GM23338 (cell line): ENCODE measurements at regions not wholly inside any gene's neighbourhood (a gene's known extent, or its start where the extent isn't known, plus 50 kb on each side); places are given as distances from the start of the nearest gene placed in this dataset.

ENCODE experiments used
- ATAC-seq: fragments of 200-7000 bp; cut with Tn5 transposase; 3 replicates; pipeline ENCODE4 v1.9.1; 2020
- DNase-seq: peaks from one replicate; pipeline ENCODE4 v3.0.0-alpha.2; 2015; ENCODE audit warnings: low spot score
- H2AFZ ChIP-seq: fragments of 200-600 bp; sonication (generic); 2 replicates; pipeline ENCODE4 v1.8.0; 2016; ENCODE audit warnings: antibody characterized with exemption, mild to moderate bottlenecking, moderate library complexity
- H3F3A ChIP-seq: fragments of 200-600 bp; sonication (generic); replicated peaks from 2 replicates; pipeline ENCODE4 v1.8.0; 2017; ENCODE audit warnings: antibody characterized with exemption, mixed run types, low read depth
- H3K27ac ChIP-seq: fragments of 200-600 bp; sonication (generic); 2 replicates; pipeline ENCODE4 v1.6.1; 2016; ENCODE audit warnings: low read depth
- H3K27me3 ChIP-seq: fragments of 200-600 bp; sonication (generic); 2 replicates; pipeline ENCODE4 v1.8.0; 2016; ENCODE audit warnings: mild to moderate bottlenecking, mixed run types, moderate library complexity; ENCODE audit not compliant: insufficient read depth
- H3K36me3 ChIP-seq: fragments of 200-600 bp; sonication (generic); 2 replicates; pipeline ENCODE4 v1.8.0; 2016; ENCODE audit warnings: mild to moderate bottlenecking; ENCODE audit not compliant: insufficient read depth
- H3K4me1 ChIP-seq: fragments of 200-600 bp; sonication (generic); 2 replicates; pipeline ENCODE4 v1.8.0; 2016; ENCODE audit warnings: mild to moderate bottlenecking, moderate library complexity; ENCODE audit not compliant: insufficient read depth
- H3K4me2 ChIP-seq: fragments of 200-600 bp; sonication (generic); 2 replicates; pipeline ENCODE4 v1.7.1; 2017; ENCODE audit warnings: mixed run types
- H3K4me3 ChIP-seq: fragments of 200-600 bp; sonication (generic); 2 replicates; pipeline ENCODE4 v1.6.1; 2016; ENCODE audit warnings: mixed run types
- H3K79me2 ChIP-seq: fragments of 200-600 bp; sonication (generic); replicated peaks from 2 replicates; pipeline ENCODE4 v1.8.0; 2017; ENCODE audit warnings: mild to moderate bottlenecking; ENCODE audit not compliant: insufficient read depth
- H3K9me2 ChIP-seq: fragments of 200-600 bp; sonication (generic); 2 replicates; pipeline ENCODE4 v1.8.0; 2017; ENCODE audit not compliant: insufficient read depth
- H4K20me1 ChIP-seq: fragments of 200-600 bp; sonication (generic); replicated peaks from 2 replicates; pipeline ENCODE4 v1.8.0; 2017; ENCODE audit warnings: mild to moderate bottlenecking; ENCODE audit not compliant: insufficient read depth
- H3K27ac Mint-ChIP-seq: 2 replicates; pipeline ENCODE4 v1.8.0; 2020; ENCODE audit warnings: inconsistent platforms, mild to moderate bottlenecking, moderate library complexity, mixed read lengths
- H3K27me3 Mint-ChIP-seq: 3 replicates; pipeline ENCODE4 v1.8.0; 2022; ENCODE audit warnings: low read depth, mild to moderate bottlenecking, moderate library complexity, mixed read lengths, inconsistent platforms; ENCODE audit not compliant: insufficient read depth, poor library complexity
- H3K36me3 Mint-ChIP-seq: 3 replicates; pipeline ENCODE4 v1.8.0; 2021; ENCODE audit warnings: low read depth, mild to moderate bottlenecking, inconsistent platforms, moderate library complexity, mixed read lengths
- H3K4me1 Mint-ChIP-seq: 3 replicates; pipeline ENCODE4 v1.8.0; 2020; ENCODE audit warnings: mild to moderate bottlenecking, inconsistent platforms, mixed read lengths
- H3K4me3 Mint-ChIP-seq: 3 replicates; pipeline ENCODE4 v1.8.0; 2021; ENCODE audit warnings: moderate library complexity, mild to moderate bottlenecking, inconsistent platforms, mixed read lengths
- H3K9me3 Mint-ChIP-seq: 3 replicates; pipeline ENCODE4 v1.8.0; 2020; ENCODE audit warnings: moderate library complexity, mild to moderate bottlenecking, inconsistent platforms, mixed read lengths
- CREB1 ChIP-seq: fragments of 250-450 bp; sonication (Bioruptor Pico); IDR thresholded peaks from 2 replicates; pipeline ENCODE4 v1.5.0; 2020; ENCODE audit warnings: low read depth, mild to moderate bottlenecking, moderate library complexity
- CTCF ChIP-seq, 2 experiments: fragments of 200-600 bp in 1 of 2; sonication (generic) in 1 of 2; conservative IDR thresholded peaks; 2 replicates each; pipeline versions ENCODE4 v1.5.1 to v1.6.1; 2016 to 2017; ENCODE audit warnings: antibody characterized with exemption in 2 of 2, low read depth in 2 of 2, mild to moderate bottlenecking in 2 of 2, moderate library complexity in 1 of 2
- ETS1 ChIP-seq: IDR thresholded peaks from 2 replicates; pipeline ENCODE4 v1.6.1; 2016; ENCODE audit warnings: antibody characterized with exemption
- EZH2 ChIP-seq: fragments of 200-600 bp; sonication (generic); IDR thresholded peaks from one replicate; pipeline ENCODE4 v1.8.0; 2017; ENCODE audit warnings: antibody characterized with exemption, mild to moderate bottlenecking, low read depth; ENCODE audit not compliant: unreplicated experiment
- EZH2phosphoT487 ChIP-seq: fragments of 200-600 bp; sonication (generic); IDR thresholded peaks from one replicate; pipeline ENCODE4 v1.8.1; 2018; ENCODE audit warnings: antibody characterized with exemption; ENCODE audit not compliant: unreplicated experiment
- JUNB ChIP-seq: IDR thresholded peaks from one replicate; pipeline ENCODE4 v1.6.1; 2016; ENCODE audit warnings: antibody characterized with exemption; ENCODE audit not compliant: unreplicated experiment
- NANOG ChIP-seq: IDR thresholded peaks from 2 replicates; pipeline ENCODE4 v1.6.1; 2016; ENCODE audit warnings: antibody characterized with exemption, borderline replicate concordance
- POLR2AphosphoS5 ChIP-seq: IDR thresholded peaks from 2 replicates; pipeline ENCODE4 v1.6.1; 2016; ENCODE audit warnings: antibody characterized with exemption, low read depth
- REST ChIP-seq: IDR thresholded peaks from one replicate; pipeline ENCODE4 v1.6.1; 2018; ENCODE audit warnings: antibody characterized with exemption; ENCODE audit not compliant: unreplicated experiment
- STAT1 ChIP-seq: IDR thresholded peaks from one replicate; pipeline ENCODE4 v1.6.1; 2016; ENCODE audit warnings: antibody characterized with exemption; ENCODE audit not compliant: unreplicated experiment
- ZNF114 ChIP-seq: fragments of 250-450 bp; sonication (Bioruptor Pico); IDR thresholded peaks from 2 replicates; pipeline ENCODE4 v1.5.0; 2020; ENCODE audit warnings: mild to moderate bottlenecking, moderate library complexity
- ZNF331 ChIP-seq: fragments of 250-450 bp; sonication (Bioruptor Pico); IDR thresholded peaks from 2 replicates; pipeline ENCODE4 v1.5.0; 2020; ENCODE audit warnings: low read depth, mild to moderate bottlenecking, moderate library complexity
- ZNF462 ChIP-seq: fragments of 250-450 bp; sonication (Bioruptor Pico); IDR thresholded peaks from 2 replicates; pipeline ENCODE4 v1.5.0; 2020; ENCODE audit warnings: mild to moderate bottlenecking, moderate library complexity

- Histone ChIP-seq H3K4me2 (no peak overlapping the region), H3K36me3 (no peaks in the 10 kb centered on the region), H3F3A (no peaks in the 10 kb centered on the region), H3K4me1 (peaks cover 10% of the 10 kb centered on the region), H3K27ac (no peak overlapping the region), H3K4me3 (no peak overlapping the region), H3K27me3 (no peaks in the 10 kb centered on the region), H3K79me2 (no peaks in the 10 kb centered on the region), H3K9me2 (0 out of 2 replicates have a peak, but pooled peaks cover 3% of the 10 kb centered on the region), H2AFZ (no peak overlapping the region), H4K20me1 (no peaks in the 10 kb centered on the region)
- ATAC-seq (no peak), DNase-seq (no peak)
- no peaks in the 10 kb centered on the region for H3K27me3 Mint-ChIP-seq
- no peak for TF ChIP-seq STAT1
- TF ChIP-seq ZNF462 (CRISPR knock-in tag): no peak
- no peak for TF ChIP-seq ZNF114 (CRISPR knock-in tag)
- TF ChIP-seq CTCF (conservative IDR thresholded peaks at IDR 0.05; ENCODE audit: low read depth in 2 of 2): no peak
- no peak for TF ChIP-seq ZNF331 (CRISPR knock-in tag)
- TF ChIP-seq EZH2phosphoT487: no peak
- no peak for TF ChIP-seq POLR2AphosphoS5
- no peak for TF ChIP-seq JUNB
- no peak for TF ChIP-seq CREB1
- TF ChIP-seq NANOG: no peak
- TF ChIP-seq ETS1: no peak
- TF ChIP-seq REST: no peak
- TF ChIP-seq EZH2: no peak
- H3K9me3 Mint-ChIP-seq: no peaks in the 10 kb centered on the region
- H3K4me1 Mint-ChIP-seq: peaks cover 21% of the 10 kb centered on the region
- H3K4me3 Mint-ChIP-seq: no peak overlapping the region
- H3K36me3 Mint-ChIP-seq: no peaks in the 10 kb centered on the region
- H3K27ac Mint-ChIP-seq: no peak overlapping the region
Measured at GRCh38 chr3:67710396-67710795, 56.0 kb upstream of the SUCLG2 start.
